ENCODE measurements at regions not wholly inside any gene's neighbourhood (a gene's known extent, or its start where the extent isn't known, plus 50 kb on each side); places are given as distances from the start of the nearest gene placed in this dataset.

GRCh38 chr5:158066076-158066475 lies 207.1 kb upstream of the CLINT1 start:
- TF ChIP-seq CTCF (IDR thresholded peaks at IDR 0.05) (no peak), POLR2A (IDR thresholded peaks at IDR 0.05) (no peak)
